ENCODE measurements at regions not wholly inside any gene's neighbourhood (a gene's known extent, or its start where the extent isn't known, plus 50 kb on each side); places are given as distances from the start of the nearest gene placed in this dataset.

DNA sequence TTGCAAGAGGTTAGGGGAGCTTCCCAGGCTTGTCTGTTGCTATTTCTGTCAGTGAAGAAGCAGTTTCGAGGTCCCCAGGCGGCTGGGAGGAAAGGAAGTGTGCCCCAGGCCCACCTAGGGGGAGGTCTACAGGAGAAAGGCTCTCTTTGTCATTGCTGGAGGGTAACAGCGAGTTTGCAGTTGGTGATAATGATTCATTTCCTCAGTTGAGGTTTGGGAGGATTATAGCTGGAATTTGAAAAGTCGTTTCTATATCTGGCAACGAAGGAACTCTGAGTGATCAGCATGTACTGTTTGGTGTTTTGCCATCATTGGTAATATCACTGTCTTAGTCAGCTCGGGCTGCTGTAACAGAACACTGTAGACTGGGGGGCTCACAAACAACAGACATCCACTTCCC lies 65.5 kb upstream of the UBE3A start:
- no peaks in the 10 kb centered on the region for H3K27me3 ChIP-seq
- no peaks in the 10 kb centered on the region for H3K36me3 ChIP-seq (replicated peaks in 1 of 2)
- no peak for TF ChIP-seq POLR2A (IDR thresholded peaks at IDR 0.05)
- TF ChIP-seq, protein P1, sequence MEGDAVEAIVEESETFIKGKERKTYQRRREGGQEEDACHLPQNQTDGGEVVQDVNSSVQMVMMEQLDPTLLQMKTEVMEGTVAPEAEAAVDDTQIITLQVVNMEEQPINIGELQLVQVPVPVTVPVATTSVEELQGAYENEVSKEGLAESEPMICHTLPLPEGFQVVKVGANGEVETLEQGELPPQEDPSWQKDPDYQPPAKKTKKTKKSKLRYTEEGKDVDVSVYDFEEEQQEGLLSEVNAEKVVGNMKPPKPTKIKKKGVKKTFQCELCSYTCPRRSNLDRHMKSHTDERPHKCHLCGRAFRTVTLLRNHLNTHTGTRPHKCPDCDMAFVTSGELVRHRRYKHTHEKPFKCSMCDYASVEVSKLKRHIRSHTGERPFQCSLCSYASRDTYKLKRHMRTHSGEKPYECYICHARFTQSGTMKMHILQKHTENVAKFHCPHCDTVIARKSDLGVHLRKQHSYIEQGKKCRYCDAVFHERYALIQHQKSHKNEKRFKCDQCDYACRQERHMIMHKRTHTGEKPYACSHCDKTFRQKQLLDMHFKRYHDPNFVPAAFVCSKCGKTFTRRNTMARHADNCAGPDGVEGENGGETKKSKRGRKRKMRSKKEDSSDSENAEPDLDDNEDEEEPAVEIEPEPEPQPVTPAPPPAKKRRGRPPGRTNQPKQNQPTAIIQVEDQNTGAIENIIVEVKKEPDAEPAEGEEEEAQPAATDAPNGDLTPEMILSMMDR (IDR thresholded peaks at IDR 0.05), result no peak
- H3K4me1 ChIP-seq (replicated peaks in 1 of 2), result no peaks in the 10 kb centered on the region
- no peaks in the 10 kb centered on the region for H3K9me3 ChIP-seq (replicated peaks in 1 of 3)
- no peak overlapping the region for H3K27ac ChIP-seq
- no peak overlapping the region for H3K4me3 ChIP-seq
- DNase-seq, result no peak
- intact Hi-C loops (cut with DNase I), result loop anchor here in 1 of 2 donors (10.0 kb wide), 1 partner anchor 1360 kb away; the partner anchor contains the start of gene GABRA5
- WGBS, 4 donors, result 46 to 63% (median 61%) methylated on average over 6 of the region's 6 CpGs

DNA sequence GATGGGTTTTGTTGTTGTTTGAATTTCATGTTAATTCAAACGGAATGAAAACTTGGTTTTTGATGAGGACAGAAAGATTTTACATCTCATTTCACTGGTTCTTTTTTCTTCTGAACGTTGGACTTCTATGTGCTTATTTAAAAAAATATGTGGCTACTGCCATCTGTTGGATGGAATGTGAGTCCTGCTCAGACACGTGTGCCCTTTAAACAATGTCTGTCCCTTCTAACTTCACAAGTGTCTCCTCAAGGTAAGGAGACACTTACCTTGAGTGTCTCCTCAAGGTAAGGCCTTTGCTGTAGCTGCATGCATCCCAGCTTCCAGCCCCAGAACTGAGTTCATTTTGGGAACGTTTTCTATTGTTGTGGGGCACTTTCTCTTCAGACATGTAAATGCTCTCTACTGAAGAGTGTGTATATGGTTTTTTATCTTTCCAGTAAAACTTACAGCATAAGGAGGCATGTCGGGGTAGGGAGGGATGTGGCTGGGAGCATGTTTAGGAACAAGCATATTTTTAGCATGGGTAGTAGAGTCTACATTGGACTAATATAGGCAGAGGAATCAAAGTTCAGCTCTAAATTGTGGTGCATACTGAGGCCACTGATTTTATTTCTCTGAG lies 63.1 kb upstream of the UBE3A start:
- Histone ChIP-seq H3K27ac (no peak overlapping the region), H3K27me3 (no peaks in the 10 kb centered on the region), H3K9me3 (replicated peaks in 1 of 3) (no peaks in the 10 kb centered on the region), H3K36me3 (replicated peaks in 1 of 2) (no peaks in the 10 kb centered on the region), H3K4me1 (replicated peaks in 1 of 2) (no peaks in the 10 kb centered on the region), H3K4me3 (no peak overlapping the region)
- TF ChIP-seq POLR2A (IDR thresholded peaks at IDR 0.05), result no peak
- TF ChIP-seq, protein P1 (IDR thresholded peaks at IDR 0.05), result peak; percentile 34 to 72 (median 66)
- intact Hi-C loops (cut with DNase I), result loop anchor here in 1 of 2 donors (10.0 kb wide), 1 partner anchor 1363 kb away; the partner anchor contains the start of gene GABRA5
- 18 to 32% (median 24%) methylated on average over 5 of the region's 5 CpGs for WGBS, 4 donors
- DNase-seq, result peak in 4 of 7 donors; percentile 14 to 48 (median 36)

DNA sequence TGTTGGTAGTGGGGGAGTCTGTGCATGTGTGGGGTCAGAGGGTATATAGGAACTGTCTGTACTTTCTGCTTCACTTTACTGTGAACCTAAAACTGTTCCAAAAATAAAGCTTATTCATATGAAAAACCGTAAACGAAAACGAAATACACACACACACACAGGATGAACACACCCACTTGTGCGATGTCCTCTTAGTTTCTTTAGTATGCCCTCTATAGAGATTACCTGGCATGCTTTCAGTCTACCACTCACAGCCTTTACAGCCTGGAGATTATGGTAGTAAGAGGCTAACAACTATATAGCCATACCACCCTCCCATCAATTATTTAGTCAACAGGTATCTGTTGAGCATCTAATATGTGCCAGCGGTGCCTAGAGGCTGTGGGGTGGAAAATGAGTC lies 60.0 kb upstream of the UBE3A start:
- WGBS, 4 donors, result 89 to 97% (median 91%) methylated on average over 5 of the region's 5 CpGs
- no peak overlapping the region for H3K4me3 ChIP-seq
- H3K27me3 ChIP-seq, result no peaks in the 10 kb centered on the region
- no peaks in the 10 kb centered on the region for H3K9me3 ChIP-seq (replicated peaks in 1 of 3)
- no peak overlapping the region for H3K27ac ChIP-seq
- no peak for DNase-seq
- intact Hi-C loops (cut with DNase I), result no loop called here
- H3K36me3 ChIP-seq (replicated peaks in 1 of 2), result no peaks in the 10 kb centered on the region
- no peak for TF ChIP-seq POLR2A (IDR thresholded peaks at IDR 0.05)
- TF ChIP-seq, protein P1 (IDR thresholded peaks at IDR 0.05), result no peak
- H3K4me1 ChIP-seq (replicated peaks in 1 of 2), result no peaks in the 10 kb centered on the region

DNA sequence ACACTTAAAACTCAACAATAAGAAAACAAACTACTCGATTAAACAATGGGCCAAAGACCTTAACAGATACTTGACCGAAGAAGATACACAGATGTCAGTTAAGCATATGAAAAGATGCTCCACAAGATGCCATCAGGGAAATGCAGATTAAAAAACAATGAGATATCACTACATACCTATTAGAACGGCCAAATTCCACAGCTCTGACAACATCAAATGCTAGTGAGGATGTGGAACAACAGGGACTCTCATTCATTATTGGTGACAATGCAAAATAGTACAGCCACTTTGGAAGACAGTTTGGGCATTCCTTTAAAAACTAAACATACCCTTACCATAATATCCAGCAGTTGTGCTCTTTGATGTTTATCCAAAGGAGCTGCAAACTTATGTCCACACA lies 59.1 kb upstream of the UBE3A start:
- Histone ChIP-seq H3K4me1 (replicated peaks in 1 of 2) (no peaks in the 10 kb centered on the region), H3K4me3 (no peak overlapping the region), H3K36me3 (replicated peaks in 1 of 2) (no peaks in the 10 kb centered on the region), H3K27me3 (no peaks in the 10 kb centered on the region), H3K9me3 (replicated peaks in 1 of 3) (peaks cover 0 to 3% (median 0%) of the 10 kb centered on the region in 3 donors), H3K27ac (no peak overlapping the region)
- 84 to 85% (median 85%) methylated on average over 3 of the region's 3 CpGs for WGBS, 4 donors
- intact Hi-C loops (cut with DNase I), result no loop called here
- no peak for DNase-seq
- no peak for TF ChIP-seq POLR2A (IDR thresholded peaks at IDR 0.05)
- TF ChIP-seq, protein P1 (IDR thresholded peaks at IDR 0.05), result no peak
